ENCODE measurements at regions not wholly inside any gene's neighbourhood (a gene's known extent, or its start where the extent isn't known, plus 50 kb on each side); places are given as distances from the start of the nearest gene placed in this dataset.

GRCh38 chr4:152160225-152160800 is 375.6 kb downstream of the FBXW7 start:
- DNase-seq (ENCODE audit: low read depth in 3 of 3): no peak

DNA sequence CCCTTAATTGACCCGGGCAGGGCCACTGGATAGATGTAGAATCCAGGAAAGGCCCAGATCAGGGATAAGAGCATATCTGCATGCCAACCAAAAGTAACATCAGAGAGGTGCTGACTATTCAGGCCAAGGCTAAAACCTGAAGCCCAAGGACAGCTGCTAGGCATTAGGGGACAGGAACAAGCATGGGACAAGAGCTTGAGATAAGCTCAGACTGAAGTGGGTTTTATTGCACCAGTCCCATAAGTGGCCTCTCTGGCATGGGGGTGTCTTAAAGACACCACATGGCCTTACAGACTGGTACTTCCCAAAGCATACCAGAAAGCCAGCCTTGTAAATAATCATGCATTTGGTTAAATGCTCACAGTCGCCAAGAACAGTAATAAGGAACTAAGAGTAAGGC is 376.1 kb downstream of the FBXW7 start:
- DNase-seq (ENCODE audit: low read depth in 3 of 3): no peak

DNA sequence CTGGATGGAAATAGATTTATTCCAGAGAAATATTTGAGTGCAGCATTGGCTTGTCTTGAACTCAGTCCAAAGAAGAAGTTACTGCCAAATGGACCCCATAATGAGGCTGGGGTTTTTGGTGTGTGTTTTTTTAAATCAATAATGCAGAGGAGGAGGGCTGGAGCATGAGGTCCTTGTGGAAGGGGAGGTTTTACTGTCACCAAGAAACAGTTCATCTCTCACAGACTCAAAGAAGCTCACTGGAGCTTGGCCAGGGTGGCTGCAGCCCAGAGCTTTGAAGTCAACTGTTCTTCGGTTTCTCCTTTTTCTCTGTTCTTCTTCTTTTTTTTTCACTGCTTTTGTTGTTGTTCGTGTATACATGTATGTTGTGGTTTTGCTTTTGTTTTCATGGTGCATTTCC is 377.7 kb downstream of the FBXW7 start:
- DNase-seq (ENCODE audit: low read depth in 3 of 3): no peak

DNA sequence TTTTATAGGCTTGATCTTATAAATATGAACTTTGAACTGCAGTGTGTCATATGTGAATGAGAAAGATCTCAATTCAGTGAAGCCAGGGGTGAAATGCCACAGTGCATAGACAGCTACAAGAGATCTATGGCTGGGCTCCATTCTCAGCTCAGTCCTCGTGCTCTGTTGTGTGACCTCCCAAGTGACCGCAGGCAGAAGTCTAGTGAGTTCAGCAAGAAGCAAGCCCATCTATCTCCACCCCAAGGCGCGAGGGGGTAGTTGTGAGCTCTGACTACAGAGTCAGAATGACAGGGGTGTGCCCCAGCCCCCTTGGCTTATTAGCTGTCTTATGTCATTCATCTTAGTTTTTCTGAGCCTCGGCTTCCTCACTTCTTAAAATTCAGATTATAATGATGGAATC is 378.3 kb downstream of the FBXW7 start:
- no peak for DNase-seq (ENCODE audit: low read depth in 3 of 3)

DNA sequence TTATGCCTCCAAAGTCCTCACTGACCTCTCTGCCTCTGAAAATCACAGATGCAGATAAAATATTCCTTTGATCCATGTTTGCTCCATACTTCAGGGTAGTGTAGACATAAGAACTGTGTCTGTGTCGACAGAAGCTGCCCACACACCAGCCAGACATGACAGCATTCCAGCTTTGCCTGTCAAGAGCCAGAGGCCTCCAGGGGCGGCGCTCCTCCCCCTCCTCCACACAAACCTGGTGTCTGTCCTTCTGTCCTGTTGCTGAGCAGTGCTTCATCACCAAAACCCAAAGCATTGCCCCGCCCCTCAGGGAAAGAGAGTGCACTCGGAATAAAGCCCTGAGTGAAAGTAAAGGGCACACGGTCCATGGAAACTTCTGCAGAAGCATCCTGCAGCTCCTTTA is 379.4 kb downstream of the FBXW7 start:
- no peak for DNase-seq (ENCODE audit: low read depth in 3 of 3)

- DNase-seq (ENCODE audit: low read depth in 3 of 3): no peak
Measured at GRCh38 chr4:152155070-152155469, 380.8 kb downstream of the FBXW7 start.

DNA sequence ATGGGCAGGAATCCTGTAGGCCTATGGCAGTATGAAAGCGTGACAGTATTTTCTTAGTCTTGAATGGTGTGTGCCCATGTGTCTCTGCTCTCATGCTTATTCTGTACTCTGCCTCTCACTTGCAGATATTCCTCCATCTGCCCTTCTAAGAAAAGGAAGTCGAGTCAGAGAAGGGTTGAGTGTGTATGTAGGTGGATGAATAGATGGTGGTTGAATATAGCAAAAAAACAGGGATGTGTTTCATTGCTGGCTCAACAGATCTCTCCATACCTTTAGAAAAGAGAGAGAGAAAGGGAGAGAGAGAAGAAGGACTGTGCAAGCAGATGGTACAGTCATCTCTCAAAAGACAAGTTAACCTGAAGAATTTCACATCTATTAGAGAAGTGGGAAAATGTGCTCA is 381.5 kb downstream of the FBXW7 start:
- no peak for DNase-seq (ENCODE audit: low read depth in 3 of 3)

- no peak for DNase-seq (ENCODE audit: low read depth in 3 of 3)
Measured at GRCh38 chr4:152153476-152154270, 382.2 kb downstream of the FBXW7 start.

- DNase-seq (ENCODE audit: low read depth in 3 of 3): no peak
Measured at GRCh38 chr4:152150214-152150613, 385.7 kb downstream of the FBXW7 start.

DNA sequence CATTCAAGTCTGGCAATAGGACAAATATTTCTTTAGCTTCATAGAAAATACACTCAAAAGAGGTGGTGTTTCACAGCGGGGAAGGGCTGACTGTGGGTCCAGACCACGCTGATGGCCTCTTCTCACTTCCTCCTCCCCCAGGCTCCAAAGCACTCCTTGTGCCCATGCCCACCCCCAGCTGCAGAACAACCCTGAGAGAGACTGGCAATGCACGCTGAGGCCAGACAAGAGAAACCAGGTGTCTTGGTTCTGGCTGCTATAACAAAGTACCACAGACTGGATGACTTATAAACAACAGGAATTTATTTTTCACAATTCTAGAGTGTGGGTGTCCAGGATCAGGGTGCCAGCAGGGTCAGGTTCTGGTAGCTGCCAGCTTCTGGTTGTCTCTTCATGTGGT is 386.1 kb downstream of the FBXW7 start:
- DNase-seq (ENCODE audit: low read depth in 3 of 3): no peak

GRCh38 chr4:152148057-152148456 is 387.2 kb upstream of the GATB start:
- DNase-seq (ENCODE audit: low read depth in 3 of 3): no peak

DNA sequence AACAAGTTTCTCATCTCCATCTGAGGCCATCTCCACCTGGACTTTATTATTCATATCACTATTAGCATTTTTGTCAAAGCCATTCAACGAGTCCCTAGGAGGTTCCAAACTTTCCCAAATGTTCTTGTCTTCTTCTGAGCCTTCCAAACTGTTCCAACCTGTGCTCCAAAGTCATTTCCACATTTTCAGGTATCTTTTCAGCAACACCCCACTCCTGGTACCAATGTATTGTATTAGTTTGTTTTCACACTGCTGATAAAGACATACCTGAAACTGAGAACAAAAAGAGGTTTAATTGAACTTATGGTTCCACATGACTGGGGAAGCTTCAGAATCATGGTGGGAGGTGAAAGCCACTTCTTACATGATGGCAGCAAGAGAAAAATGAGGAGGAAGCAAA is 385.4 kb upstream of the GATB start:
- no peak for DNase-seq (ENCODE audit: low read depth in 3 of 3)

GRCh38 chr4:152143806-152144205 is 383.0 kb upstream of the GATB start:
- no peak for DNase-seq (ENCODE audit: low read depth in 3 of 3)

DNA sequence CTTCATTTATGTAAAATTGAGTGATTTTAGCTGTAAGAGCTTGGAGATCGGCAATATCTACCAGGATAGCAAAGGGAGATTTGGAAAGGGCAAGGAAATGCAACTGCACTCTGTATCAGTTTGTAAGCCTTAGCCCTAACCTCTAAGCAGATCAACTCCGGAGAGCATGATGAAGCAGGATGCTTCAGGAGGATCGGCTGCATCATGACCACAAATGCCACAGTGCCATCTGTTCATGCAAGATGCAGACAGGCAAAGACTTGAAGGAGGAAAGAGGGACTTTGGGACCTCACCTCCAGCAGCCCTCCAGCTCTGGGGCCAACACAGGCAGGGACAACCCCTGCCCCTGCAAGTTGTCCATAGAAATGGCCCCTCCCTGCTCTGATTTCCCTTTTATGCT is 377.6 kb upstream of the GATB start:
- no peak for DNase-seq (ENCODE audit: low read depth in 3 of 3)

GRCh38 chr4:152132776-152133175 is 372.0 kb upstream of the GATB start:
- DNase-seq (ENCODE audit: low read depth in 3 of 3): no peak

GRCh38 chr4:152128356-152128755 is 367.5 kb upstream of the GATB start:
- DNase-seq (ENCODE audit: low read depth in 3 of 3): no peak

DNA sequence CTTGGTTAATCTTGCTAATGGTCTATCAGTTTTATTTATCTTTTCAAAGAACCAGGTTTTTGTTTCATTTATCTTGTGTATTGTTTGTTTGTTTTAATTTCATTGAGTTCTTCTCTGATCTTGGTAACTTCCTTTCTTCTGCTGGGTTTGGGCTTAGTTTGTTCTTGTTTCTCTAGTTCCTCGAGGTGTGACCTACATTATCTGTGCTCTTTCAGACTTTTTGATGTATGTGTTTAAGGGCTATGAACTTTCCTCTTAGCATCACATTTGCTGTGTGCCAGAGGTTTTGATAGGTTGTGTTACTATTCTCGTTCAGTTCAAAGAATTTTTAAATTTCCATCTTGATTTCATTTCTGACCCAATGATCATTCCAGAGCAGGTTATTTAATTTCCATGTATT is 365.4 kb upstream of the GATB start:
- no peak for DNase-seq (ENCODE audit: low read depth in 3 of 3)

- DNase-seq (ENCODE audit: low read depth in 3 of 3): no peak
Measured at GRCh38 chr4:152118819-152119553, 358.2 kb upstream of the GATB start.

DNA sequence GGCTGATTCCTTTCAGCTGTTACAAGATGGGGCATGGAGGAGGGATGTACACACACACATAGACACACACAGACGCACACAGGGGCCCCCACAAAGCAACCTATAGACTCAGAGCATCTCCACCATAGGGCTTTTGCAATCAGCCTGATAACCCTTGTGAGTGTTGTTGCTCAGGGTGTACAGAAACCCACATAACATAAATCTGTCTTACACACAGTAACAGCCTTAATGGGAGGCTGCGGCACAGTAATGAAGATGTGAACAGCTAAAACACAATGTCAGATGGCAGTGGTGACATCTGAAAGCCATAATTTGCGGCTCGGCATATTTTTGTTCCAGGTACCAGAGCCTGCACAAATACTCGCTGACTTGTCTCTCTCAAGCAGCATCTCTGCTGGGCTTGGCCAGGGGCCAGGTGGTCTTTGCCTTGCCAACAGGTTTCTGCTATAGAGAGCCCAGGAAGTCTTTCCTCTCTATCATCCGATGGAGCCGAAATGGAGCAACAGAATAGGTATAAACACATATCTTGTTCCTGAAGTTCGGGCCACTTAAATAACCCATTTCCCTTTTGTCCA is 357.2 kb upstream of the GATB start:
- DNase-seq (ENCODE audit: low read depth in 3 of 3): no peak

GRCh38 chr4:152117520-152117919 is 356.7 kb upstream of the GATB start:
- DNase-seq (ENCODE audit: low read depth in 3 of 3): no peak

DNA sequence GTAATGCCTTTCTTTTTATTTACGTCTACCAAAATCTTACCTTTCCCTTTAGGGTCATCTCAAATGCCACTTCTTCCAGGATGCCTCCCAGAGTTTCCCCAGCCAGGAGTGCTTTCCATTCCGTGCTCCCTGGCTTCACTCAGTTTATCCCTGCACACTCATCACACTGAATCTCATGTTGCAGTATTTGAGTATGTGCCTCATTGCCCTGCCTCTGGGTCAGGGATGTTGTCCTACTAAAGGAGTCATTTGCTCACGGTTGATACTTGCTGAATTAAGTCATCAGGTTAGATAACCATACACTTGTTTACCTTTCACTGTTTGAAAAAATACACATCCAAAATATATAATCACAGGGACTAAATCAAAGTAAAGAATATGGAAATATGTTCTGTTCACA is 356.2 kb upstream of the GATB start:
- DNase-seq (ENCODE audit: low read depth in 3 of 3): no peak

GRCh38 chr4:152115794-152116193 is 355.0 kb upstream of the GATB start:
- DNase-seq (ENCODE audit: low read depth in 3 of 3): no peak

DNA sequence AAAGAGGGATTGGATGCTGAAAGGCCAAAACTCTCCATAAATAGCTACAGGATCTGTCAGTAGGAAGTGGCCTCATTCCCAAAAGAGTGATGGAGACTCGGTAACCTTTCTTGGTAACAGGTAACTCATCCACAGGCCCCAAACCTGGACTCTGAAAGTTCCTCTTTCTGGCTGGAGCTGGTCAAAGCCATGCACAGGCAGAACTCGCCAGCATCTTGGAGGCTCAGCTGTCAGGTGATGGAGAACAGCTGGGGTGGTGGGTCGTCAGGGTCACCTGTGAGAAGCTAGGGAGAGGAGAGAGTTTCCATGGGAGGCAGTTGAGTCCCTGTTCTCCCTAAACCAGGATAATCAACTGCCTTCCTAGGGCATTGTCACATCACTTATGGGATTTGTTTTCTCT is 354.3 kb upstream of the GATB start:
- no peak for DNase-seq (ENCODE audit: low read depth in 3 of 3)

Measured in stimulated activated CD4-positive, alpha-beta T cell treated with anti-CD3 and anti-CD28 coated beads, TNF-alpha, amount 100 ng/mL, for 4 hours (primary cell).